ENCODE measurements at regions not wholly inside any gene's neighbourhood (a gene's known extent, or its start where the extent isn't known, plus 50 kb on each side); places are given as distances from the start of the nearest gene placed in this dataset.
"Not testable (repeated sequence)": the region's sequence is repeated elsewhere in the genome, so short reads cannot be mapped to it uniquely, and the experiment has no call there.

- DNase-seq = no peak
These were observed 158.1 kb upstream of the POU3F1 start for GRCh38 chr1:38204698-38205097.

DNA sequence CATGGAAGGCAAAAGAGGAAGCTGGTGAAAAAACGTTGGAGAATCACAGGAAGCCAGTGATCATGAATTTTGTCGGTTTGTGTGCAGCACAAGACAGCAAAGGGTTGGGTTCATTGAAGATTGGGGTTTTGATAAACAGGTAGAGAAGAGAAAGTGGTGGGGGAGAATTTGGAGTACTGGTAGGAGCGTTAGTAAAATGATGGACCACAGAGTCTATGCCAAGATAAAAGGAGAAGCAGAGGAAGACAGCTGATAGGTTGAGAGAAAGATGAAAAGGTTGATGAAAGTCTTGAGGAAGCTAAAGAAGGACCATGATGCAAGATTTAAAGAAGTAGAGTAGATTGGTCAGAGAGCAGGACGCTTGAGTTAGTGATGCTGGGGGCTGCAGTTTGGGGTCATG lies 156.8 kb upstream of the POU3F1 start:
- DNase-seq = no peak

- no peak for DNase-seq
These were observed 154.8 kb upstream of the POU3F1 start for GRCh38 chr1:38201431-38201830.

GRCh38 chr1:38198621-38199020 lies 152.0 kb upstream of the POU3F1 start:
- no peak for DNase-seq

DNA sequence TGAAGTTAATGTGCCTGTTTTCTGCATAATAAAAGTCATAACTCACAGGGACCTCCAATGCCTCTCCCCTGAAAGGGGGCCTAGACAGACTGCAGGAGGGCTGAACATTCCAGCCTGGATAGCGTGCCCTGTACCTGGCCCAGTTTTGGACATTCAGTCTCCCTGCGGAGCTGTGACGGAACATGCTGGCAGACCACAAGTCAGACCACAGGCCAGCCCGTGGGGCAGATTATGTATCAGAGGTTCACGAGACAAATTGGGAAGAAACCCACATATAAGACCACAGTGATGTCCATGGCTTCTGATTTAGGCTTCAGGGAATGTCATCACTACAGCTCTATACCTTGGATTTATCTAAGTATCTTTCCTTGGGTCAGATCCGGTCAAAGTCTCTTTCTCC lies 151.5 kb upstream of the POU3F1 start:
- no peak for DNase-seq

- DNase-seq = no peak
These were observed 150.9 kb upstream of the POU3F1 start for GRCh38 chr1:38197312-38198061.

- DNase-seq = no peak
These were observed 147.9 kb upstream of the POU3F1 start for GRCh38 chr1:38194472-38194871.

GRCh38 chr1:38193040-38193439 lies 146.4 kb upstream of the POU3F1 start:
- DNase-seq = no peak

- no peak for DNase-seq
These were observed 144.9 kb upstream of the POU3F1 start for GRCh38 chr1:38191461-38191860.

DNA sequence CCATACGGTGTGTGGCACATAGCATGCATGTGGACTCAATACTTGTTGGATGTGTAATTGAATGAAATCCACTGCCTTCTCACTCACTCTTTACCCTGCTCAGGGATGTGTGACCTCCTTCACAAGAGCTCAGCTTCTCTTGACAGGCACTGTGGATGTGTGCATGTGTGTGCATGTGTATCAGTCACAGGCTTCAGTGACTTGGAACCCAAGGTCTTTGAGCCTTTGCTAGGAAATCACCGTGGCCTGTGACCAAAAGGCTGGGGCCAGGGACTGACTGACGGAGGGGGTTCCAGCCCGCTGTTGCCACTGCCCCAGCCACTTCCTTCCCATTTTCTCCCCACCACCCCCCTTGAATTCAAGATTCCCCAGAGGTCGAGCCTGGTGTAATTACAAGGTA lies 144.4 kb upstream of the POU3F1 start:
- no peak for DNase-seq

DNA sequence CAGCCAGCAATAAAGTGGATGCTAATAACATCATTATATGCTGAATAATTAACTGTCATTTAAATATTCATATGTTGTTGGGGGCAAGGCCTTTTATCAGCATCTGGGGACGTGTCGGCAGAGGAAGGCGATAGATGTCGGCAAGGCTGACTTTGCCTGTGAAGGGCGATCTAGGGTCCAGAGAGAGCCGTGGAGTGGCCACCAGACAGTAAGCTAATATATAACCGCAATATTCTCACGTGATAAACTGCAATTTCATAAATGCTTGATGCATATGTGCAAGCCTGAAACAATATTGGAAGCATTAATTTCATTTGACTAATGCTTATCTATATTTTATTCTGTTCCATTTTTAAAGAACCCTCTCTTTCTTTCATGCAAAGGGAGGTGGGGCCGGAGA lies 141.0 kb upstream of the POU3F1 start:
- DNase-seq = no peak

GRCh38 chr1:38186566-38186965 lies 140.0 kb upstream of the POU3F1 start:
- DNase-seq = no peak

DNA sequence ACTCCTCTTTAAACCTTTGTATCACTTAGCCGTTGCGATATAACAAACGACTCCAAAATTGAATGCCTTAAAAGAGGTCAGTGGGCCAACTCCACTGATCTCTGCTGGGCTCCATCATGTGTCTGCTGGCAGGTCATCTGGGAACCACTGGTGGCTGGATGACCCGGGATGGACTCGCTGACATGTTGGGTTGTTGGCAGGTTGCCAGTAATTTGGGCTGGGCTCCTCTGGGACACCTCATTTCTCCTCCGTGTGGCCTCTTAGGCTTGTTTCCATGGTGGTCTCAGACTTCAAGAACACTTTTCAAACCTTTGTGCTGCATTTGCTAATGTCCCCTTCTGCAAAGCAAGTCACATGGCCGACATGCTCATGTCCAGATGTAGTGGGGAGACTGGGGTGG lies 139.3 kb upstream of the POU3F1 start:
- DNase-seq = no peak

DNA sequence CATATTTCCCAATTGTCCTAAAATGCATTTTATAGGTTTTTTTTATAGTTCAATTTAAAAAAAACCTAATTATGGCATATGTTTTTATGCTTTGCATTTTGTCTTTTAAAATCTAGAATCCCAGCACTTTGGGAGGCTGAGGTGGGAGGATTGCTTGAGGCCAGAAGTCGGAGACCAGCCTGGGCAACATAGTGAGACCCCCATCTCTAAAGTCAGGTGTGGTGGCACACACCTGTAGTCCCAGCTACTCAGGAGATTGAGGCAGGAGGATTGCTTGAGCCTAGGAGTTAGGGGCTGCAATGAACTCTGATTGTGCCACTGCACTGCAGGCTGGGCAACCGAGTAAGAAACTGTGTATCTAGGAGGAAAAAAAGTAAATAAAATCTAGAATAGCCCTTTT lies 137.2 kb upstream of the POU3F1 start:
- no peak for DNase-seq

- no peak for DNase-seq
These were observed 136.5 kb upstream of the POU3F1 start for GRCh38 chr1:38183096-38183495.

DNA sequence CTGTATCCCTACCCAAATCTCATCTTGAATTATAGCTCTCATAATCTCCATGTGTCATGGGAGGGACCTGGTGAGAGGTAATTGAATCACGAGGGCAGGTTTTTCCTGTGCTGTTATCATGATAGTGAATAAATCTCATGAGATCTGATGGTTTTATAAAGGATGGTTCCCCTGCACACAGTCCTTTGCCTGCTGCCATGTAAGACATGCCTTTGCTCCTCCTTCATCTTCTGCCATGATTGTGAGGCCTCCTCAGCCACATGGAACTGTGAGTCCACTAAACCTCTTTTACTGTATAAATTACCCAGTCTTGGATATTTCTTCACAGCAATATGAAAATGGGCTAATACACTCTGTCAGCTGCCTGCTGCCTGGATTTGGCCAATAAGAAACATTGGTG lies 133.8 kb upstream of the POU3F1 start:
- DNase-seq = not testable (repeated sequence)

DNA sequence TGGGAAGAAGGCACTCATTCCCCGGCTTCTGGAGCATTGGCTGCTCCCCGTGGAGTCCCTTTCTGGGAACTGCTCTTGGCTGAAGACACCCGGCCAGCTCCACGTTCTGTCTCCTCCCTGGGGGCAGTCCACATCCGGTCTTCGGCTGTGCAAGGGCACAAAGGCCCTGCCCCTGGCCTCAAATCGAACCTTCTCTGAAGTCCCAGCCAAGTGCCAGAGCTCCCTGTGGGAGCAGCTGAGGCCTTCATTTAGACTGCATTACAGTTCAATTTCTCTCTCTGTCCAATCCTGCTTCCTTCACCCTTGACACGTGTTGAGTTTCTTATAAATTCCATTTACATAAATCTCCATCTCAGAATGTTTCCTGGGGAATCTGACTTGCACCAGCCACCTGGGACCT lies 132.9 kb upstream of the POU3F1 start:
- no peak for DNase-seq

DNA sequence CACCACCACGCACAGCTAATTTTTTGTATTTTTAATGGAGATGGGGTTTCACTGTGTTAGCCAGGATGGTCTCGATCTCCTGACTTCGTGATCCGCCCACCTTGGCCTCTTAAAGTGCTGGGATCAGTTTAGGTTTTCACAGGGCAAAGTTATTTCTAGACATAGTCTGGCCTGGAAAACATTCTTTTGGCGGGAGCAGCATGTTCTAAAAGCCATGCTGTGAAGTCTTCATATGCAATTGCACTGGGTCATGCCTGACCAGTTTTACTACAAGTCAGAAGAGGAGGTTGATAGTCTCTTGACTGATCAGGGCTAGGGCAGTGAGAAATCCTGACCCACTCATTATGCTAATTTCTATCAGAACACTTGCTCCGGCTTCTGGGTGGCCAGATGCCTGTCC lies 131.6 kb upstream of the POU3F1 start:
- no peak for DNase-seq

DNA sequence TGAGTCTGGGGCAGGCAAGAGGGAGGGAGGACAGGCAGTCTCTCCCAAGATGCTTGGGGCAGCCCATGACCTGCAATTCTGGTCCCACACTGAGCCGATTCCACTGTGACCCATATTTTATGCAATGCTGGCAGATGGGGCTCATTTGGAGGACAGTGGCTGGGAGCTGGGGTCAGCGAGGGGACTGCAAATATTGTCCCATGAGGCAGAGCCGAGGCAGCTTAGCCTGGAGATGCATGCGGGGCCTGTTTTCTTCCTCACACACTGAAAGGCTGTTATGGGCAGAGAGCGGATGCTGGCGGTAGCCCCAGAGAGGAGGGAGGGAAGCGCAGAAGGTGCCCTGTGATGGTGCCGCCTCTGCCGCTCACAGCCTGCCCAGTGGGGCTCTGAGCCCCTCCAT lies 128.5 kb upstream of the POU3F1 start:
- DNase-seq = no peak

GRCh38 chr1:38173848-38174247 lies 127.3 kb upstream of the POU3F1 start:
- no peak for DNase-seq

DNA sequence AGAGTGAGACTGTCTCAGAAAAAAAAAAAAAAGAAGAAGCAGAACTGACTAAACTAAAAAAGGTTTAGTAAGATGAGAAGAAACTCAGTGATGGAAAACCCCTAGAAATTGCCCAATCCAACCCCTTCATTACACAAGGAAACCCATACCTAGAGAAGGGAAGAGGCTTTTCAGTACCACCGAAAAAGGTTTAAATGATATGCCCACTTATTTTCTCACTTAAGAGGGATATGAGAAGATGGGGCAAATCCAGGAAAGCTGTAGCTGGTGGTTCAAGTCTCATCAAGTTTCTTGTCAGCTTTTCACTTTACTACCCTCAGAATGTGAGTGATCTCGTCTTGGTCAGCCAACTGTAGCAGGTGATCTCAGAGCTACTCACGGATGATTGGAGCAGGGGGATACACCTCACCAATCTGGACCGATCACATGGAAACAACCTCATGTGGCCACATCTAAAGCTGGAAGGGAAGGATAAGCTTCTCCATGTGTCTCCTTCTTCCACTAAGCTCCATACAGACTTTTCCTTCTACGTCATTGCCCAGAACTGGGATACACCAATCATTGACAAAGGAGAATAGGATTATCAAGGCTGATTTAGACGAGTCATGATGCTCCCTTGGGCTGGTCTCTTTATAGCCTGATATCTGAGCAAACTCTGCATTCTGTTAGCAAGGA lies 126.7 kb upstream of the POU3F1 start:
- DNase-seq = no peak

- no peak for DNase-seq
These were observed 122.5 kb upstream of the POU3F1 start for GRCh38 chr1:38169121-38169520.

DNA sequence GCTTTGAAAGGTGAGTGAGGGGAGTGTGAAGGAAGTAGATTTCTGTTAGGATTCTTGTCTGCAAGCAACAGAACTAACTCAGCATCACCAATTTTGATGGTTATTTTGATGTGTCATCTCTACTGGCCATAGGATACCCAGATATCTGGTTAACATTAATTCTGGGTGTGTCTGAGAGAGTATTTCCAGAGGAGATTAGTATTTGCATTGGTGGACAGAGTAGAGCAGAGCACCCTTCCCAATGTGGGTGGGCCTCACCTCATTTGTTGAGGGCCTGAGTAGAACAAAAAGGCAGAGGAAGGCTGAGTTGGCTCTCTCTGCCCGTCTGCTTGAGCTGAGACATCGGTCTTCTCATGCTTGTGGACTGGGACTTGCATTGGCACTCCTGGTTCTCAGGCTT lies 121.8 kb upstream of the POU3F1 start:
- no peak for DNase-seq

DNA sequence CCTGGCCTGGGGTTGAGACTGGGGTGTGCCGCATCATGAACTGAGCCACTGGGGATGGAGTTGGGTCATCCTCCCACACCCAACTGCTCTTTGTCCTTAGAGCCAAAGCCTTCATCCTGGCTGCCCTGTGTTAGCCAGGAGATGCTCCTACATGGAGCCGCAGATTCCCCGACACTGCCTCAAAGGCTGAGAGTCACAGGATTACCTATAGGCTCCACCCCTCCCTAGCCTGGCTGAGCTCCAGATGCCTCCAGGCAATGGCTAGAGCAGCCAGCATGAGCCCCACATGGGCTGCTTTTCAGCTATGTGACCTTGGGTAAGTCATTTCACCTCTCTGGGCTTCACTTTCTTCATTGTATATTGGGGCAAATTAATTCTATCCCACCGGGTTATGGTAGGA lies 119.9 kb upstream of the POU3F1 start:
- no peak for DNase-seq
